ENCODE measurements at regions not wholly inside any gene's neighbourhood (a gene's known extent, or its start where the extent isn't known, plus 50 kb on each side); places are given as distances from the start of the nearest gene placed in this dataset.

- no peak for DNase-seq (ENCODE audit: insufficient read length, low spot score)
- no peak for FAIRE-seq
- TF ChIP-seq CTCF (IDR thresholded peaks at IDR 0.05; ENCODE audit: insufficient read depth, missing control alignments) = no peak
Measured at GRCh38 chr13:73693215-73693614, 441.0 kb downstream of the KLF12 start.

GRCh38 chr13:73691891-73692290 lies 442.3 kb downstream of the KLF12 start:
- TF ChIP-seq CTCF (IDR thresholded peaks at IDR 0.05; ENCODE audit: insufficient read depth, missing control alignments) = no peak
- no peak for FAIRE-seq
- no peak for DNase-seq (ENCODE audit: insufficient read length, low spot score)

- FAIRE-seq (no peak), DNase-seq (ENCODE audit: insufficient read length, low spot score) (no peak)
- TF ChIP-seq CTCF (IDR thresholded peaks at IDR 0.05; ENCODE audit: insufficient read depth, missing control alignments) = no peak
Measured at GRCh38 chr13:73687929-73688328, 446.3 kb downstream of the KLF12 start.

GRCh38 chr13:73687087-73687486 lies 447.1 kb downstream of the KLF12 start:
- no peak for TF ChIP-seq CTCF (IDR thresholded peaks at IDR 0.05; ENCODE audit: insufficient read depth, missing control alignments)
- no peak for DNase-seq (ENCODE audit: insufficient read length, low spot score)
- no peak for FAIRE-seq

GRCh38 chr13:73684750-73685149 lies 449.5 kb downstream of the KLF12 start:
- TF ChIP-seq CTCF (IDR thresholded peaks at IDR 0.05; ENCODE audit: insufficient read depth, missing control alignments) = no peak
- no peak for FAIRE-seq
- no peak for DNase-seq (ENCODE audit: insufficient read length, low spot score)

- DNase-seq (ENCODE audit: insufficient read length, low spot score) (no peak), FAIRE-seq (no peak)
- no peak for TF ChIP-seq CTCF (IDR thresholded peaks at IDR 0.05; ENCODE audit: insufficient read depth, missing control alignments)
Measured at GRCh38 chr13:73684286-73684685, 449.9 kb downstream of the KLF12 start.

- TF ChIP-seq CTCF (IDR thresholded peaks at IDR 0.05; ENCODE audit: insufficient read depth, missing control alignments) = no peak
- DNase-seq (ENCODE audit: insufficient read length, low spot score) = no peak
- FAIRE-seq = no peak
Measured at GRCh38 chr13:73683746-73684145, 450.5 kb downstream of the KLF12 start.

All from D721Med (cell line).